ENCODE measurements at regions not wholly inside any gene's neighbourhood (a gene's known extent, or its start where the extent isn't known, plus 50 kb on each side); places are given as distances from the start of the nearest gene placed in this dataset.

- Histone ChIP-seq H3K36me3 (ENCODE audit: insufficient read depth, low read length) (no peaks in the 10 kb centered on the region), H3K9ac (ENCODE audit: low read length) (no peak overlapping the region), H3K4me3 (ENCODE audit: low read depth in 1 of 2, low read length in 2 of 2) (no peak overlapping the region), H3K9me3 (ENCODE audit: low read length) (no peaks in the 10 kb centered on the region), H3K27me3 (ENCODE audit: control insufficient read depth in 1 of 2, insufficient read depth in 2 of 2, low read length in 2 of 2) (no peaks in the 10 kb centered on the region), H3K27ac (ENCODE audit: low read depth, low read length) (no peak overlapping the region), H3K4me1 (ENCODE audit: insufficient read depth, low read length) (no peaks in the 10 kb centered on the region)
These were observed 61.7 kb upstream of the MGMT start for GRCh38 chr10:129405389-129405788.

GRCh38 chr10:129410688-129411392, 56.2 kb upstream of the MGMT start:
- H3K9ac ChIP-seq (ENCODE audit: low read length) = no peak overlapping the region
- no peak overlapping the region for H3K4me3 ChIP-seq (ENCODE audit: low read depth in 1 of 2, low read length in 2 of 2)
- H3K4me1 ChIP-seq (ENCODE audit: insufficient read depth, low read length) = no peaks in the 10 kb centered on the region
- no peaks in the 10 kb centered on the region for H3K36me3 ChIP-seq (ENCODE audit: insufficient read depth, low read length)
- no peak overlapping the region for H3K27ac ChIP-seq (ENCODE audit: low read depth, low read length)
- no peaks in the 10 kb centered on the region for H3K27me3 ChIP-seq (ENCODE audit: control insufficient read depth in 1 of 2, insufficient read depth in 2 of 2, low read length in 2 of 2)
- H3K9me3 ChIP-seq (ENCODE audit: low read length) = no peaks in the 10 kb centered on the region

- Histone ChIP-seq H3K9me3 (ENCODE audit: low read length) (no peaks in the 10 kb centered on the region), H3K36me3 (ENCODE audit: insufficient read depth, low read length) (no peaks in the 10 kb centered on the region), H3K4me3 (ENCODE audit: low read depth in 1 of 2, low read length in 2 of 2) (no peak overlapping the region), H3K4me1 (ENCODE audit: insufficient read depth, low read length) (no peaks in the 10 kb centered on the region), H3K9ac (ENCODE audit: low read length) (no peak overlapping the region), H3K27me3 (ENCODE audit: control insufficient read depth in 1 of 2, insufficient read depth in 2 of 2, low read length in 2 of 2) (no peaks in the 10 kb centered on the region), H3K27ac (ENCODE audit: low read depth, low read length) (no peak overlapping the region)
These were observed 55.7 kb upstream of the MGMT start for GRCh38 chr10:129411393-129411705.

GRCh38 chr10:129411772-129412171, 55.3 kb upstream of the MGMT start:
- H3K36me3 ChIP-seq (ENCODE audit: insufficient read depth, low read length) = no peaks in the 10 kb centered on the region
- no peaks in the 10 kb centered on the region for H3K27me3 ChIP-seq (ENCODE audit: control insufficient read depth in 1 of 2, insufficient read depth in 2 of 2, low read length in 2 of 2)
- H3K27ac ChIP-seq (ENCODE audit: low read depth, low read length) = no peak overlapping the region

GRCh38 chr10:129413024-129413423, 54.0 kb upstream of the MGMT start:
- no peaks in the 10 kb centered on the region for H3K27me3 ChIP-seq (ENCODE audit: control insufficient read depth in 1 of 2, insufficient read depth in 2 of 2, low read length in 2 of 2)

More at GRCh38 chr10:129411772-129412171, 55.3 kb upstream of the MGMT start:
- Histone ChIP-seq H3K4me1 (ENCODE audit: insufficient read depth, low read length) (no peaks in the 10 kb centered on the region), H3K9ac (ENCODE audit: low read length) (no peak overlapping the region), H3K9me3 (ENCODE audit: low read length) (no peaks in the 10 kb centered on the region), H3K4me3 (ENCODE audit: low read depth in 1 of 2, low read length in 2 of 2) (no peak overlapping the region)

GRCh38 chr10:129415215-129416140, 51.6 kb upstream of the MGMT start:
- Histone ChIP-seq H3K4me1 (ENCODE audit: insufficient read depth, low read length) (no peaks in the 10 kb centered on the region), H3K27me3 (ENCODE audit: control insufficient read depth in 1 of 2, insufficient read depth in 2 of 2, low read length in 2 of 2) (no peaks in the 10 kb centered on the region), H3K9ac (ENCODE audit: low read length) (no peak overlapping the region), H3K4me3 (ENCODE audit: low read depth in 1 of 2, low read length in 2 of 2) (no peak overlapping the region), H3K9me3 (ENCODE audit: low read length) (no peaks in the 10 kb centered on the region), H3K27ac (ENCODE audit: low read depth, low read length) (no peak overlapping the region), H3K36me3 (ENCODE audit: insufficient read depth, low read length) (no peaks in the 10 kb centered on the region)

More at GRCh38 chr10:129413024-129413423, 54.0 kb upstream of the MGMT start:
- Histone ChIP-seq H3K4me3 (ENCODE audit: low read depth in 1 of 2, low read length in 2 of 2) (no peak overlapping the region), H3K4me1 (ENCODE audit: insufficient read depth, low read length) (no peaks in the 10 kb centered on the region), H3K9me3 (ENCODE audit: low read length) (no peaks in the 10 kb centered on the region), H3K36me3 (ENCODE audit: insufficient read depth, low read length) (no peaks in the 10 kb centered on the region), H3K27ac (ENCODE audit: low read depth, low read length) (no peak overlapping the region), H3K9ac (ENCODE audit: low read length) (no peak overlapping the region)

- Histone ChIP-seq H3K9me3 (ENCODE audit: low read length) (no peaks in the 10 kb centered on the region), H3K4me3 (ENCODE audit: low read depth in 1 of 2, low read length in 2 of 2) (no peak overlapping the region), H3K27ac (ENCODE audit: low read depth, low read length) (no peak overlapping the region), H3K9ac (ENCODE audit: low read length) (no peak overlapping the region), H3K4me1 (ENCODE audit: insufficient read depth, low read length) (no peaks in the 10 kb centered on the region), H3K27me3 (ENCODE audit: control insufficient read depth in 1 of 2, insufficient read depth in 2 of 2, low read length in 2 of 2) (no peaks in the 10 kb centered on the region), H3K36me3 (ENCODE audit: insufficient read depth, low read length) (no peaks in the 10 kb centered on the region)
These were observed 50.9 kb upstream of the MGMT start for GRCh38 chr10:129416155-129416554.

- H3K4me3 ChIP-seq (ENCODE audit: low read depth in 1 of 2, low read length in 2 of 2) = no peak overlapping the region
- H3K9me3 ChIP-seq (ENCODE audit: low read length) = no peaks in the 10 kb centered on the region
- H3K36me3 ChIP-seq (ENCODE audit: insufficient read depth, low read length) = no peaks in the 10 kb centered on the region
- no peaks in the 10 kb centered on the region for H3K27me3 ChIP-seq (ENCODE audit: control insufficient read depth in 1 of 2, insufficient read depth in 2 of 2, low read length in 2 of 2)
- no peaks in the 10 kb centered on the region for H3K4me1 ChIP-seq (ENCODE audit: insufficient read depth, low read length)
- no peak overlapping the region for H3K27ac ChIP-seq (ENCODE audit: low read depth, low read length)
- H3K9ac ChIP-seq (ENCODE audit: low read length) = no peak overlapping the region
These were observed 49.9 kb upstream of the MGMT start for GRCh38 chr10:129416956-129417765.

Measured in muscle layer of colon (tissue), 2 donors.